SK-N-SH treated with all-trans-retinoic acid at 6 μM for 48 hours (cell line): ENCODE measurements at regions not wholly inside any gene's neighbourhood (a gene's known extent, or its start where the extent isn't known, plus 50 kb on each side); places are given as distances from the start of the nearest gene placed in this dataset.

ENCODE experiments used
- CREB5 ChIP-seq: fragments of 250-450 bp; sonication (Bioruptor Pico); IDR thresholded peaks from 2 replicates; pipeline ENCODE4 v1.5.1; 2020; ENCODE audit warnings: low read depth, mild to moderate bottlenecking, moderate library complexity
- GLIS3 ChIP-seq: fragments of 250-450 bp; sonication (Bioruptor Pico); IDR thresholded peaks from 2 replicates; pipeline ENCODE4 v1.5.0; 2020; ENCODE audit warnings: mild to moderate bottlenecking, moderate library complexity
- ISL1 ChIP-seq: fragments of 250-450 bp; sonication (Bioruptor Pico); IDR thresholded peaks from 2 replicates; pipeline ENCODE4 v2.1.2; 2022; ENCODE audit warnings: mild to moderate bottlenecking, moderate library complexity
- PPARA ChIP-seq: fragments of 250-450 bp; sonication (Bioruptor Pico); IDR thresholded peaks from 2 replicates; pipeline ENCODE4 v1.5.0; 2020; ENCODE audit warnings: mild to moderate bottlenecking, borderline replicate concordance
- RARB ChIP-seq: fragments of 250-450 bp; sonication (Bioruptor Pico); IDR thresholded peaks from 2 replicates; pipeline ENCODE4 v1.8.0; 2021; ENCODE audit warnings: mild to moderate bottlenecking, moderate library complexity
- TCF4 ChIP-seq: fragments of 250-450 bp; sonication (Bioruptor Pico); IDR thresholded peaks from 2 replicates; pipeline ENCODE4 v1.8.0; 2021; ENCODE audit warnings: mild to moderate bottlenecking, moderate library complexity, borderline replicate concordance
- ZC3H10 ChIP-seq: fragments of 250-450 bp; sonication (Bioruptor Pico); IDR thresholded peaks from 2 replicates; pipeline ENCODE4 v1.5.1; 2021; ENCODE audit warnings: mild to moderate bottlenecking, moderate library complexity
- ZFP30 ChIP-seq: fragments of 450-650 bp; formaldehyde crosslinking; IDR thresholded peaks from 2 replicates; pipeline ENCODE4 v1.5.0; 2022; ENCODE audit warnings: mild to moderate bottlenecking, moderate library complexity
- ZNF70 ChIP-seq: fragments of 450-650 bp; formaldehyde crosslinking; IDR thresholded peaks from 2 replicates; pipeline ENCODE4 v1.5.0; 2020; ENCODE audit warnings: mild to moderate bottlenecking, moderate library complexity
- TF ChIP-seq, protein P1 (sequence below): fragments of 250-450 bp; sonication (Bioruptor Pico); IDR thresholded peaks from 2 replicates; pipeline ENCODE4 v1.8.0; 2021; ENCODE audit warnings: low read depth, mild to moderate bottlenecking, moderate library complexity, borderline replicate concordance
- TF ChIP-seq, protein P2 (sequence below): fragments of 250-450 bp; sonication (Bioruptor Pico); IDR thresholded peaks from 2 replicates; pipeline ENCODE4 v1.8.0; 2020; ENCODE audit warnings: mild to moderate bottlenecking, moderate library complexity, borderline replicate concordance

DNA sequence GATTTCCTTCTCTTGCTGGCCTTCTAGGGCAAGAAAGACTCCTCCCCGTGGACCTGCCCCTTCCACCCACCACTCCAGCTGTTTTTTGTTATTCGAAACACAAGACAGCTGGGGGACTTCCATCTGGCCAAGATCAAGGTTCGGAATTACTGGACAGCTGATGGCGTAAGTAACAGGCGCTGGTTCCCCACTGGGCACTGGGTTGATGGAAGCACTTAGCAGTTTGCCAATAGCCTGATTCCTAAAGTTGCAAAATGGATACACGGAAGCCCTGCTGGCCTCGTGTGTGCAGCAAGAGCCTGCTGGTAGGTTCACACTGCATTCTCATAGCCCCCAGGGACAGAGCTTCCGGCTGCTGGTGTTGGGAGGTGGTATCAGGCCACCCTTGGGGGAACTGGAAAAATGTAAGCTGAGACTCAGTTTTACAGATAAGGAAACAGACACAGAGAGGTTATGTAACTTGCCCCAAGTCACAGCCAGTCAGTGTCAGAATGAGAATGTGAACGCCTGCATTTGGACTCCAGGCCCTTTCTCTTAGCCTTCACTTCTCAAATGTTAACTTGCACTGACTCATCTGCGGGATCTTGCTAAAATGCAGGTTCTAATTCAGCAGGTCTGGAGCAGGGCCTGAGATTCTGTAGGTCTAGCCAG is 171.7 kb downstream of the KATNIP start:
- TF ChIP-seq, protein P1, sequence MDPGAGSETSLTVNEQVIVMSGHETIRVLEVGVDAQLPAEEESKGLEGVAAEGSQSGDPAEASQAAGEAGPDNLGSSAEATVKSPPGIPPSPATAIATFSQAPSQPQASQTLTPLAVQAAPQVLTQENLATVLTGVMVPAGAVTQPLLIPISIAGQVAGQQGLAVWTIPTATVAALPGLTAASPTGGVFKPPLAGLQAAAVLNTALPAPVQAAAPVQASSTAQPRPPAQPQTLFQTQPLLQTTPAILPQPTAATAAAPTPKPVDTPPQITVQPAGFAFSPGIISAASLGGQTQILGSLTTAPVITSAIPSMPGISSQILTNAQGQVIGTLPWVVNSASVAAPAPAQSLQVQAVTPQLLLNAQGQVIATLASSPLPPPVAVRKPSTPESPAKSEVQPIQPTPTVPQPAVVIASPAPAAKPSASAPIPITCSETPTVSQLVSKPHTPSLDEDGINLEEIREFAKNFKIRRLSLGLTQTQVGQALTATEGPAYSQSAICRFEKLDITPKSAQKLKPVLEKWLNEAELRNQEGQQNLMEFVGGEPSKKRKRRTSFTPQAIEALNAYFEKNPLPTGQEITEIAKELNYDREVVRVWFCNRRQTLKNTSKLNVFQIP (CRISPR knock-in tag) = no peak
- TF ChIP-seq PPARA (CRISPR knock-in tag) (no peak), CREB5 (CRISPR knock-in tag) (no peak), RARB (CRISPR knock-in tag) (no peak), GLIS3 (no peak), ZFP30 (CRISPR knock-in tag) (no peak), ZC3H10 (CRISPR knock-in tag) (no peak), TCF4 (peak; percentile 55; the same call in 1 of the 2 replicates), ISL1 (CRISPR knock-in tag) (no peak), ZNF70 (CRISPR knock-in tag) (no peak)
- TF ChIP-seq, protein P2, sequence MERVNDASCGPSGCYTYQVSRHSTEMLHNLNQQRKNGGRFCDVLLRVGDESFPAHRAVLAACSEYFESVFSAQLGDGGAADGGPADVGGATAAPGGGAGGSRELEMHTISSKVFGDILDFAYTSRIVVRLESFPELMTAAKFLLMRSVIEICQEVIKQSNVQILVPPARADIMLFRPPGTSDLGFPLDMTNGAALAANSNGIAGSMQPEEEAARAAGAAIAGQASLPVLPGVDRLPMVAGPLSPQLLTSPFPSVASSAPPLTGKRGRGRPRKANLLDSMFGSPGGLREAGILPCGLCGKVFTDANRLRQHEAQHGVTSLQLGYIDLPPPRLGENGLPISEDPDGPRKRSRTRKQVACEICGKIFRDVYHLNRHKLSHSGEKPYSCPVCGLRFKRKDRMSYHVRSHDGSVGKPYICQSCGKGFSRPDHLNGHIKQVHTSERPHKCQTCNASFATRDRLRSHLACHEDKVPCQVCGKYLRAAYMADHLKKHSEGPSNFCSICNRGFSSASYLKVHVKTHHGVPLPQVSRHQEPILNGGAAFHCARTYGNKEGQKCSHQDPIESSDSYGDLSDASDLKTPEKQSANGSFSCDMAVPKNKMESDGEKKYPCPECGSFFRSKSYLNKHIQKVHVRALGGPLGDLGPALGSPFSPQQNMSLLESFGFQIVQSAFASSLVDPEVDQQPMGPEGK = no peak
